ENCODE measurements at regions not wholly inside any gene's neighbourhood (a gene's known extent, or its start where the extent isn't known, plus 50 kb on each side); places are given as distances from the start of the nearest gene placed in this dataset.
"Not testable (repeated sequence)": the region's sequence is repeated elsewhere in the genome, so short reads cannot be mapped to it uniquely, and the experiment has no call there.

- TF ChIP-seq CTCF (IDR thresholded peaks at IDR 0.05; ENCODE audit: low read depth, low read length) = no peak
- peak in 1 of 2 donors; percentile 78 for DNase-seq (ENCODE audit: low read depth in 1 of 2, low spot score in 1 of 2)
- no peaks in the 10 kb centered on the region for H3K36me3 ChIP-seq
These were observed 134.1 kb upstream of the TOX3 start for GRCh38 chr16:52680993-52681392.

GRCh38 chr16:52677501-52677900 lies 130.6 kb upstream of the TOX3 start:
- Histone ChIP-seq H3K4me3 (no peak overlapping the region), H3K27ac (no peak overlapping the region), H3K9me3 (ENCODE audit: low read depth) (no peaks in the 10 kb centered on the region), H3K27me3 (no peaks in the 10 kb centered on the region), H3K4me1 (ENCODE audit: low read depth) (peaks cover 4% of the 10 kb centered on the region), H3K36me3 (no peaks in the 10 kb centered on the region)
- DNase-seq (ENCODE audit: low read depth in 1 of 2, low spot score in 1 of 2) = no peak
- no peak for TF ChIP-seq CTCF (IDR thresholded peaks at IDR 0.05; ENCODE audit: low read depth, low read length)

More at GRCh38 chr16:52680993-52681392, 134.1 kb upstream of the TOX3 start:
- peak overlapping the region; percentile 24 for H3K27ac ChIP-seq
- no peak overlapping the region for H3K4me3 ChIP-seq
- H3K9me3 ChIP-seq (ENCODE audit: low read depth) = no peaks in the 10 kb centered on the region
- peaks cover 4% of the 10 kb centered on the region for H3K4me1 ChIP-seq (ENCODE audit: low read depth)
- no peaks in the 10 kb centered on the region for H3K27me3 ChIP-seq

GRCh38 chr16:52676959-52677358 lies 130.0 kb upstream of the TOX3 start:
- Histone ChIP-seq H3K27ac (no peak overlapping the region), H3K27me3 (no peaks in the 10 kb centered on the region), H3K4me1 (ENCODE audit: low read depth) (peaks cover 4% of the 10 kb centered on the region), H3K36me3 (no peaks in the 10 kb centered on the region), H3K9me3 (ENCODE audit: low read depth) (no peaks in the 10 kb centered on the region), H3K4me3 (no peak overlapping the region)
- DNase-seq (ENCODE audit: low read depth in 1 of 2, low spot score in 1 of 2) = no peak
- no peak for TF ChIP-seq CTCF (IDR thresholded peaks at IDR 0.05; ENCODE audit: low read depth, low read length)

GRCh38 chr16:52671590-52671989 lies 124.6 kb upstream of the TOX3 start:
- DNase-seq (ENCODE audit: low read depth in 1 of 2, low spot score in 1 of 2) = no peak
- no peak for TF ChIP-seq CTCF (IDR thresholded peaks at IDR 0.05; ENCODE audit: low read depth, low read length)

GRCh38 chr16:52657924-52658323 lies 111.0 kb upstream of the TOX3 start:
- H3K27me3 ChIP-seq = no peaks in the 10 kb centered on the region
- no peak overlapping the region for H3K4me3 ChIP-seq
- no peak overlapping the region for H3K27ac ChIP-seq
- H3K4me1 ChIP-seq (ENCODE audit: low read depth) = no peaks in the 10 kb centered on the region
- DNase-seq (ENCODE audit: low read depth in 1 of 2, low spot score in 1 of 2) = no peak
- no peaks in the 10 kb centered on the region for H3K36me3 ChIP-seq
- H3K9me3 ChIP-seq (ENCODE audit: low read depth) = no peaks in the 10 kb centered on the region
- no peak for TF ChIP-seq CTCF (IDR thresholded peaks at IDR 0.05; ENCODE audit: low read depth, low read length)

More at GRCh38 chr16:52671590-52671989, 124.6 kb upstream of the TOX3 start:
- Histone ChIP-seq H3K4me3 (no peak overlapping the region), H3K4me1 (ENCODE audit: low read depth) (no peaks in the 10 kb centered on the region), H3K9me3 (ENCODE audit: low read depth) (no peaks in the 10 kb centered on the region), H3K27ac (no peak overlapping the region), H3K36me3 (no peaks in the 10 kb centered on the region), H3K27me3 (no peaks in the 10 kb centered on the region)

- not testable (repeated sequence) for H3K36me3 ChIP-seq; H3K27me3 ChIP-seq; H3K27ac ChIP-seq; H3K9me3 ChIP-seq (ENCODE audit: low read depth); DNase-seq (ENCODE audit: low read depth in 1 of 2, low spot score in 1 of 2); H3K4me1 ChIP-seq (ENCODE audit: low read depth); H3K4me3 ChIP-seq
These were observed 109.0 kb upstream of the TOX3 start for GRCh38 chr16:52655916-52656315.

GRCh38 chr16:52655156-52655555 lies 108.2 kb upstream of the TOX3 start:
- not testable (repeated sequence) for H3K27me3 ChIP-seq; DNase-seq (ENCODE audit: low read depth in 1 of 2, low spot score in 1 of 2); H3K27ac ChIP-seq; H3K4me3 ChIP-seq; H3K9me3 ChIP-seq (ENCODE audit: low read depth); H3K4me1 ChIP-seq (ENCODE audit: low read depth); H3K36me3 ChIP-seq

Measured in cardiac muscle cell (in vitro differentiated cells and primary cell).